NOMO-1 treated with dmso at 0.1 percent for 144 hours (cell line): ENCODE measurements at regions not wholly inside any gene's neighbourhood (a gene's known extent, or its start where the extent isn't known, plus 50 kb on each side); places are given as distances from the start of the nearest gene placed in this dataset.
"Not testable (repeated sequence)": the region's sequence is repeated elsewhere in the genome, so short reads cannot be mapped to it uniquely, and the experiment has no call there.

Source experiments
- DNase-seq: peaks from one replicate; lab custom pipeline; 2025; ENCODE audit not compliant: unreplicated experiment; lab: John Stamatoyannopoulos, UW

GRCh38 chr13:60700994-60701393, 304.0 kb downstream of the TDRD3 start:
- no peak for DNase-seq

GRCh38 chr13:60699636-60700035, 302.6 kb downstream of the TDRD3 start:
- no peak for DNase-seq

GRCh38 chr13:60696602-60697001, 299.6 kb downstream of the TDRD3 start:
- no peak for DNase-seq

DNA sequence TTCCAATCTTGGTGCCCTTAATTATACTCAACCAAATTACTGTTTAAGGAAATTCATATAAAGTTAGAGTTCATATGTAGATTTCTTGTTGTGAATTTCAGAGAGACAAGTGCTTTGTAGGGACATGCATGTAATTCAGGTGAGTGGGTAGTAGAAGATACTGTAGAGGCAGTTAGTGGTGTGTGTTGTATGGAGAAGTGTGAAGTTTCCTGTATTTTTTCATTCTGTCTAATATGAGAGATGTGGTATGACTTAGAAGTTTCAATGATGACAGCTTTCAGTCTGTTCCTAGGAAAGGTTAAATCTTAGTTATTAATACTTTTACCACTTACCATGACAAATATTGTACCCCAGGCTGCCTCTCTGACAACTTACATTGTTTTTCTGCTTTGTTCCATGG, 294.2 kb downstream of the TDRD3 start:
- no peak for DNase-seq

DNA sequence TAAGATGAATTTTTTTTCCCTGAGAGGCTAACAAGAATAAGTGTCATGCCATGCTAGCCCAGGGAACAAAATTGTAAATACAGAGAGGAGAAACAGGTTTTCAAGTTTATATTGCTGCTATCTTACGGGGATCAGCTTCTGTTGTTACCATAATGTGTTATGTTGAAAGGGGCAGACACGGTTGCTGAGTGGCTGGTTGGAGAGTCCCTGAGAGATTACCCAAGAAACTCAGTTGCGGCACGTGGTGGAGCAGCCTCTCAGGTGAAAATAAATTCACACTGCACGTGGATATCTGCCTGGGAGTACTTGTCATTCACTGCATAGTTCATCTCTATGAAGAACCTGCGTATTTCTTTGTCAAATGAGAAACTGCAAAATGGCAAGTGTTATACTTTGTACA, 293.6 kb downstream of the TDRD3 start:
- no peak for DNase-seq

DNA sequence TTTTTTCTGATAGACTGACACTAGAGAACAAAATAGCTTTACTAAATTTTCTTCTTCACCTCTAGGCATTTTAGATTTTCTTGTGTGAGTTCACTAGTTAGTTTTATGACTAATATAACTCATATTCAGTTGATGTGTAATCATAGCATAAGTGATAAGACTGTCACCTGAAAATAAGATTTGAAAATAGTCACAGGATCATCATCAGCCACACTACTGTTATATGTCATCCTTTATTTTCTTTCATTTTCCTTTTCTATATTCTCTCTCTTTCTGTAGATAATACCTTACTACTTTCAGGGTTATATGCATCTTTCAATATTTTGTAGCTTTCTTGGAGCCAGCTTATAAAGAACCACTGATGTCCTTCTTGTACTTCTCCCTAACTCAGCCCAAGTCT, 292.6 kb downstream of the TDRD3 start:
- DNase-seq = no peak

DNA sequence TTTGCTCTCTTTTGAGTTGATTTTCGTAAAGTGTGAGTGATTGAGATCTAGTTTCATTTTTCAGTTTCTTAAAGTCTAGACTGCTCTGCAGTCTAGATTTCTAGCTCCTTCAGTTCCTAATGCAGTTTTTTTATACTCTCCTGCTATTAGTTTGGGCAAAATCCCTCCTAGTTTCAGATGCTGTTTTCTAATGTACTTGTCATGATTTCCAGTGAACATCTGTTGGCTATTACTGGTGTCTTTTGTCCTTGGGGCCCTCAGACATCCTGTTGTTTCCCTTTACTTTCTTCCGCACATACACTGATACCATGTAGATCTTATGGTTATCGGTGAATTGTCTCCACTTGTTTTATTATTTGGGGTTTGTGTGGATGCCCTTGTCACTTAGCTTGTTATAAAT, 292.1 kb downstream of the TDRD3 start:
- no peak for DNase-seq

- DNase-seq = no peak
Measured at GRCh38 chr13:60679928-60680694, 283.1 kb downstream of the TDRD3 start.

- DNase-seq = no peak
Measured at GRCh38 chr13:60679131-60679530, 282.1 kb downstream of the TDRD3 start.

GRCh38 chr13:60671386-60671785, 274.4 kb downstream of the TDRD3 start:
- DNase-seq = no peak

DNA sequence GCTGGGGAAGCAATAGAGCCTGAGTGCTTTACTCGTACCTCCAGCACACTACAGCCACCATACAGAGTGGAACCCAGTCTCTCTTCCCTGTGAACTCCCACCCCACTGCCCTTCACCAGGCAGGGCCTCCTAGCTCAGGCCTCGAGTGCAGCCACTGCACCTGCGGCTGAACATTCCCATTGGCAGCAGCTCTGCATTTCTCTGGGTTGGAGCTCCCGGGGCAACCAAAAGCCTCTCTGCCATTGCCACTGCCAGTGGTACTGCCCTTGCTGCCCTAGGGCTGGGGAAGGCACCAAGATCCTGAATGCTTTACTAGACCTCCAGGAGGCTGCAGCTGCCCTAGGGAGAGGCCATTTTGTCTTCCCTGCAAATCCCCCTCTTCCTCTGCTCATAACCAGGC, 266.8 kb downstream of the TDRD3 start:
- no peak for DNase-seq

- no peak for DNase-seq
Measured at GRCh38 chr13:60662595-60662994, 265.6 kb downstream of the TDRD3 start.

- DNase-seq = no peak
Measured at GRCh38 chr13:60661521-60661920, 264.5 kb downstream of the TDRD3 start.

DNA sequence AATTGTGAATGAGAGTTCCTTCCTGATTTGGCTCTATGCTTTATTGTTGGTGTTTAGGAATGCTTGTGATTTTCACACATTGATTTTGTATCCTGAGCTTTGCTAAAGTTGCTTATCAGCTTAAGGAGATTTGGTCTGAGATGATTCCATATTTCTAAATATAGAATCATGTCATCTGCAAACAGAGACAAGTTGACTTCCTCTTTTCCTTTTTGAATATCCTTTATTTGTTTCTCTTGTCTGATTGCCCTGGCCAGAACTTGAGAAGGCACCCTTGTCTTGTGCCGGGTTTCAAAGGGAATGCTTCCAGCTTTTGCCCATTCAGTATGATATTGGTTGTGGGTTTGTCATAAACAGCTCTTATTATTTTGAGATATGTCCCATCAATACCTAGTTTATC, 260.6 kb downstream of the TDRD3 start:
- not testable (repeated sequence) for DNase-seq

GRCh38 chr13:60655256-60655655, 258.2 kb downstream of the TDRD3 start:
- no peak for DNase-seq

GRCh38 chr13:60654415-60654814, 257.4 kb downstream of the TDRD3 start:
- DNase-seq = no peak

DNA sequence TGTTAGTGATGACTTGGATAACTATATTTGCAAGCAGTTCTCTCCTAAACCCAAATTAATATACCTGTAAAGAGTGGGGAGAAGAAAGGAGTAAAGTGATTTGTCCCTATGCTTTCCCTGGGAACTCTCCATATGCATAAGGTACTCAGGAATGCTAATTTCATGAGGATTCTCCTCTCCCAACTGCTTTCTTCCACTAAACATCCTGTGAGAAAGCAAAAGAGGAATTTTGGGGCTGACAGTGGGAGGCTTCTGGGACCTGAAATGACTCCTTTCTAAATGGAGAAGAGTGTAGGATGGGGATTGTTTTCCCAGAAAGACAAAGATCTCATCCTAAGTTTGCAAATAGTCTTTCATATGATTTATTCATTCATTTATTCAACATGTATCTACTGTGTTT, 250.5 kb downstream of the TDRD3 start:
- DNase-seq = no peak

GRCh38 chr13:60646620-60647019, 249.6 kb downstream of the TDRD3 start:
- no peak for DNase-seq

- DNase-seq = peak; percentile 77
Measured at GRCh38 chr13:60645676-60646075, 248.7 kb downstream of the TDRD3 start.

- DNase-seq = no peak
Measured at GRCh38 chr13:60642552-60642951, 245.5 kb downstream of the TDRD3 start.

GRCh38 chr13:60629158-60629557, 232.1 kb downstream of the TDRD3 start:
- no peak for DNase-seq

GRCh38 chr13:60627071-60627686, 230.2 kb downstream of the TDRD3 start:
- DNase-seq = no peak
